ENCODE measurements at regions not wholly inside any gene's neighbourhood (a gene's known extent, or its start where the extent isn't known, plus 50 kb on each side); places are given as distances from the start of the nearest gene placed in this dataset.
"Not testable (repeated sequence)": the region's sequence is repeated elsewhere in the genome, so short reads cannot be mapped to it uniquely, and the experiment has no call there.

GRCh38 chr3:31300456-31301443 lies 232.0 kb upstream of the STT3B start:
- no peak for DNase-seq

GRCh38 chr3:31302343-31302742 lies 230.4 kb upstream of the STT3B start:
- no peak for DNase-seq

- no peak for DNase-seq
Observed at GRCh38 chr3:31305340-31305739, 227.4 kb upstream of the STT3B start.

GRCh38 chr3:31307131-31307785 lies 225.5 kb upstream of the STT3B start:
- no peak for DNase-seq

- no peak for DNase-seq
Observed at GRCh38 chr3:31311559-31311958, 221.2 kb upstream of the STT3B start.

- DNase-seq = no peak
Observed at GRCh38 chr3:31312400-31312799, 220.3 kb upstream of the STT3B start.

- no peak for DNase-seq
Observed at GRCh38 chr3:31314258-31314657, 218.5 kb upstream of the STT3B start.

GRCh38 chr3:31319332-31319731 lies 213.4 kb upstream of the STT3B start:
- DNase-seq = no peak

GRCh38 chr3:31321620-31322019 lies 211.1 kb upstream of the STT3B start:
- no peak for DNase-seq

GRCh38 chr3:31322460-31322859 lies 210.3 kb upstream of the STT3B start:
- DNase-seq = no peak

- DNase-seq = not testable (repeated sequence)
Observed at GRCh38 chr3:31327826-31328357, 204.8 kb upstream of the STT3B start.

GRCh38 chr3:31331278-31331677 lies 201.4 kb upstream of the STT3B start:
- DNase-seq = no peak

- DNase-seq = no peak
Observed at GRCh38 chr3:31341130-31341529, 191.6 kb upstream of the STT3B start.

GRCh38 chr3:31343075-31343474 lies 189.7 kb upstream of the STT3B start:
- DNase-seq = no peak

- no peak for DNase-seq
Observed at GRCh38 chr3:31345581-31345980, 187.1 kb upstream of the STT3B start.

GRCh38 chr3:31346542-31346979 lies 186.2 kb upstream of the STT3B start:
- no peak for DNase-seq

- DNase-seq = no peak
Observed at GRCh38 chr3:31349001-31349748, 183.6 kb upstream of the STT3B start.

GRCh38 chr3:31350307-31350706 lies 182.4 kb upstream of the STT3B start:
- no peak for DNase-seq

- no peak for DNase-seq
Observed at GRCh38 chr3:31352331-31352730, 180.4 kb upstream of the STT3B start.

- no peak for DNase-seq
Observed at GRCh38 chr3:31353166-31353565, 179.6 kb upstream of the STT3B start.

- DNase-seq = no peak
Observed at GRCh38 chr3:31354373-31354772, 178.4 kb upstream of the STT3B start.

GRCh38 chr3:31355807-31356206 lies 176.9 kb upstream of the STT3B start:
- no peak for DNase-seq

GRCh38 chr3:31356941-31357340 lies 175.8 kb upstream of the STT3B start:
- peak in 1 of 2 donors; percentile 8 for DNase-seq
